VCaP (cell line): ENCODE measurements at regions not wholly inside any gene's neighbourhood (a gene's known extent, or its start where the extent isn't known, plus 50 kb on each side); places are given as distances from the start of the nearest gene placed in this dataset.

Experiments used
- H3K27ac ChIP-seq: fragments of 450-650 bp; 2 replicates; pipeline ENCODE4 v1.5.1; 2017
- TF ChIP-seq, protein P1 (sequence below): fragments of 450-650 bp; conservative IDR thresholded peaks from 2 replicates; pipeline ENCODE4 v1.5.1; 2017; ENCODE audit warnings: mild to moderate bottlenecking, moderate library complexity

GRCh38 chr21:38888991-38889561, 83.3 kb downstream of the ETS2 start:
- TF ChIP-seq, protein P1, sequence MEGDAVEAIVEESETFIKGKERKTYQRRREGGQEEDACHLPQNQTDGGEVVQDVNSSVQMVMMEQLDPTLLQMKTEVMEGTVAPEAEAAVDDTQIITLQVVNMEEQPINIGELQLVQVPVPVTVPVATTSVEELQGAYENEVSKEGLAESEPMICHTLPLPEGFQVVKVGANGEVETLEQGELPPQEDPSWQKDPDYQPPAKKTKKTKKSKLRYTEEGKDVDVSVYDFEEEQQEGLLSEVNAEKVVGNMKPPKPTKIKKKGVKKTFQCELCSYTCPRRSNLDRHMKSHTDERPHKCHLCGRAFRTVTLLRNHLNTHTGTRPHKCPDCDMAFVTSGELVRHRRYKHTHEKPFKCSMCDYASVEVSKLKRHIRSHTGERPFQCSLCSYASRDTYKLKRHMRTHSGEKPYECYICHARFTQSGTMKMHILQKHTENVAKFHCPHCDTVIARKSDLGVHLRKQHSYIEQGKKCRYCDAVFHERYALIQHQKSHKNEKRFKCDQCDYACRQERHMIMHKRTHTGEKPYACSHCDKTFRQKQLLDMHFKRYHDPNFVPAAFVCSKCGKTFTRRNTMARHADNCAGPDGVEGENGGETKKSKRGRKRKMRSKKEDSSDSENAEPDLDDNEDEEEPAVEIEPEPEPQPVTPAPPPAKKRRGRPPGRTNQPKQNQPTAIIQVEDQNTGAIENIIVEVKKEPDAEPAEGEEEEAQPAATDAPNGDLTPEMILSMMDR: no peak
- H3K27ac ChIP-seq: no peak overlapping the region

DNA sequence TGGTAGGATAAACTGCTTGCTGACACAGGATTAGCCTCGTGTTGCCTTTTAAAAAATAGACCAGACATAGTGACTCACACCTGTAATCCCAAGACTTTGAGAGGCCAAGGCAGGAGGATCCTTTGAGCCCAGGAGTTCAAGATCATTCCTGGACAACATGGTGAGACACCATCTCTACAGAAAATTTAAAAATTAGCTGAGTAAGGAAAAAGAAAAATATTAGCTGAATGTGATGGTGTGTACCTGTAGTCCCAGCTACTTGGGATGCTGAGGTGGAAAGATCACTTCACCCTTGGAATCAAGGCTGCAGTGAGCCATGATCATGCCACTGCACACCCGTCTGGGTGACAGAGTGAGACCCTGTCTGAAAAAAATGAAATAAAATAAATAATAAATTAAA, 82.0 kb downstream of the ETS2 start:
- no peak overlapping the region for H3K27ac ChIP-seq
- TF ChIP-seq, protein P1: no peak

DNA sequence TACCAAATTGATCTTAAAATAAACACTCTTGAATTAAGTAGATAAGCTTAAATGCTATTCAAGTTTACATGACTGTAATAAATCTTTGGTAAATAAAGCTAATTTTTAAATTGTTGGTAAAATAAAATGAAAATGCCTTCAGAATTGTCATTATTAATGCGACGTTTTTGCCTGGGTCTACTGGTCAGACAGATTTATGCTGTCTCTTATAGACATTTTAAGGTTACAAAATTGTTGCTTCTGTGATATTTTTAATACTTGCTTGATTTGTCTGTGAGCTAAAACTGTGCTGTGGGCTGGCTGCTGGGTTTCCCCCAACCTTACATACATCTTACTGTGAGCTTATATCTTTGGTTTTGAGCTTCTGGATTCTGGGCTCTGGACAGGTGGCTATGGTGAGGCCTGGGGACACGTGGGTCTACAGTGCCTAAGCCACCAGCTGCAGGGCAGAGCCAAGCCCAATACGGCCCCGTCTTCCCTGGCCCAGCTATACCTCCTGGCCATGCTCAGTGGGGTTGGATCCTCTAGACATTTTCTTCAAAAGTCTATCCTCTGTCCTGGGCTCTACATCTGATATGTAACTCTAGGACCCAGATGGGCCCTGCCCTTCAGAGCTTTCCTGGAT, 81.4 kb downstream of the ETS2 start:
- TF ChIP-seq, protein P1: no peak
- no peak overlapping the region for H3K27ac ChIP-seq

DNA sequence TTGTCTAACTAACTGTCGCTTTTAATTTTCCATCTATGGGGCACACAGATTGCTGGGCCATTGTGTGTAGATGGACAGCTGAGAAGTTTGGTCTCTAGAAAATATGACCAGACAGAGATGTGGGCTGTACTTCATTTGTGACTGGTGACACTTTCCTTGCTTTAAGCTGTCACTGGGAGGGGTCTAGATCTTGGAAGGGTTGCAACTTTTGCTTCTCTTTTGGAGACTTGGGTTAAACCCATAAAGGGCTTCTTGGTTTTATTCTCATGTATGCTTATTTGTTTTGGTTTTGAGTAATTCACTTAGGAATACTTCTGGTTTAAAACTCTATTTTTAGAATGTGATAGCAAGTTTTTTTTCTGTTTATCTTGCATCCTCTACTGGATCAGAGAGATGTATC, 80.2 kb downstream of the ETS2 start:
- TF ChIP-seq, protein P1: no peak
- no peak overlapping the region for H3K27ac ChIP-seq

- TF ChIP-seq, protein P1: no peak
- H3K27ac ChIP-seq: no peak overlapping the region
Observed at GRCh38 chr21:38884440-38884839, 78.7 kb downstream of the ETS2 start.

GRCh38 chr21:38883142-38883541, 77.4 kb downstream of the ETS2 start:
- H3K27ac ChIP-seq: no peak overlapping the region
- TF ChIP-seq, protein P1: no peak

- no peak overlapping the region for H3K27ac ChIP-seq
- TF ChIP-seq, protein P1: no peak
Observed at GRCh38 chr21:38881131-38881530, 75.4 kb downstream of the ETS2 start.
